H1 (cell line): ENCODE measurements at regions not wholly inside any gene's neighbourhood (a gene's known extent, or its start where the extent isn't known, plus 50 kb on each side); places are given as distances from the start of the nearest gene placed in this dataset.

Experiments
- CTCF ChIA-PET: fragments of 300-600 bp; sonication (Branson Sonifier 250); formaldehyde crosslinking; loops from one replicate; lab custom pipeline; 2021; ENCODE audit not compliant: partially characterized antibody; lab: Charles Lee
- POLR2A ChIA-PET: fragments of 300-600 bp; sonication (Branson Sonifier 250); formaldehyde crosslinking; loops from one replicate; lab custom pipeline; 2021; ENCODE audit warnings: inconsistent platforms; ENCODE audit not compliant: partially characterized antibody; lab: Charles Lee
- DNase-seq, 2 experiments: peaks; one replicate each; pipeline versions ENCODE4 v3.0.0 to v3.0.0-alpha.2; 2010 to 2022; ENCODE audit warnings: low spot score in 2 of 2, low read depth in 1 of 2, mixed read lengths in 1 of 2
- FAIRE-seq: peaks from 2 replicates; lab custom pipeline; 2011; peaks lifted over from hg19 to GRCh38; lab: Jason Lieb, UNC
- H2AFZ ChIP-seq: 2 replicates; pipeline ENCODE4 v1.8.1; 2012; ENCODE audit warnings: low read length, inconsistent platforms
- H2AK5ac ChIP-seq: 2 replicates; pipeline ENCODE4 v1.6.1; 2013; ENCODE audit warnings: low read depth, low read length
- H2BK120ac ChIP-seq: replicated peaks from 2 replicates; pipeline ENCODE3; 2013; ENCODE audit warnings: low read depth, low read length, inconsistent platforms
- H2BK12ac ChIP-seq: 2 replicates; pipeline ENCODE4 v1.6.1; 2013; ENCODE audit warnings: low read depth, low read length
- H2BK15ac ChIP-seq: 2 replicates; pipeline ENCODE4 v1.6.1; 2013; ENCODE audit warnings: low read length
- H2BK20ac ChIP-seq: 2 replicates; pipeline ENCODE4 v1.6.1; 2013; ENCODE audit warnings: low read length
- H2BK5ac ChIP-seq: 2 replicates; pipeline ENCODE4 v1.6.1; 2013; ENCODE audit warnings: low read depth, low read length
- H3K14ac ChIP-seq: 2 replicates; pipeline ENCODE4 v1.6.1; 2013; ENCODE audit warnings: inconsistent platforms; ENCODE audit not compliant: insufficient read length
- H3K18ac ChIP-seq: 2 replicates; pipeline ENCODE4 v1.6.1; 2013; ENCODE audit warnings: low read length; ENCODE audit errors: extremely low read depth
- H3K23ac ChIP-seq: 2 replicates; pipeline ENCODE4 v1.6.1; 2013; ENCODE audit warnings: inconsistent platforms; ENCODE audit not compliant: insufficient read length
- H3K23me2 ChIP-seq: 2 replicates; pipeline ENCODE4 v1.6.1; 2013; ENCODE audit warnings: low read depth, low read length
- H3K27ac ChIP-seq: 2 replicates; pipeline ENCODE4 v1.6.1; 2011; ENCODE audit warnings: low read depth, low read length, inconsistent platforms
- H3K27me3 ChIP-seq, 4 experiments: replicated peaks in 1 of 4; 1 replicate in 1 of 4; 2 replicates in 3 of 4; pipeline versions ENCODE4 v1.6.1 to v1.8.1; 2011 to 2013; ENCODE audit warnings: low read length in 3 of 4, mild to moderate bottlenecking in 3 of 4, inconsistent platforms in 2 of 4, mixed read lengths in 2 of 4, moderate library complexity in 1 of 4; ENCODE audit not compliant: control insufficient read depth in 3 of 4, insufficient read depth in 3 of 4; ENCODE audit errors: extremely low read depth in 1 of 4
- H3K36me3 ChIP-seq, 4 experiments: 2 replicates each; pipeline versions ENCODE4 v1.6.1 to v1.8.1; 2011 to 2013; ENCODE audit warnings: mild to moderate bottlenecking in 4 of 4, low read length in 3 of 4, moderate library complexity in 2 of 4, control low read depth in 1 of 4, inconsistent platforms in 1 of 4; ENCODE audit not compliant: insufficient read depth in 4 of 4, control insufficient read depth in 2 of 4
- H3K4ac ChIP-seq: replicated peaks from 2 replicates; pipeline ENCODE3; 2013; ENCODE audit warnings: low read length, low read depth, mixed read lengths, inconsistent platforms; ENCODE audit not compliant: insufficient read length
- H3K4me1 ChIP-seq, 4 experiments: replicated peaks in 1 of 4; 1 replicate in 1 of 4; 2 replicates in 3 of 4; pipeline versions ENCODE4 v1.6.1 to v1.8.1; 2011 to 2013; ENCODE audit warnings: low read length in 3 of 4, inconsistent platforms in 2 of 4, mixed read lengths in 1 of 4; ENCODE audit not compliant: insufficient read depth in 4 of 4, control insufficient read depth in 3 of 4
- H3K4me2 ChIP-seq, 2 experiments: 2 replicates each; pipeline versions ENCODE4 v1.6.1 to v1.8.1; 2011 to 2013; ENCODE audit warnings: low read depth in 2 of 2, low read length in 2 of 2, control low read depth in 1 of 2, inconsistent platforms in 1 of 2, mild to moderate bottlenecking in 1 of 2; ENCODE audit not compliant: insufficient read depth in 1 of 2
- H3K4me3 ChIP-seq, 4 experiments: fragments of 200-600, 300-600 bp in 1 of 4; sonication (generic), shearing (Covaris generic), sonication (Bioruptor Twin) in 1 of 4; 2 replicates each; pipeline versions ENCODE4 v1.5.1 to v1.8.1; 2011 to 2016; ENCODE audit warnings: low read length in 4 of 4, low read depth in 3 of 4, control low read depth in 2 of 4, inconsistent platforms in 2 of 4, mild to moderate bottlenecking in 2 of 4, mixed read lengths in 1 of 4, moderate library complexity in 1 of 4; ENCODE audit not compliant: insufficient read depth in 2 of 4; ENCODE audit errors: extremely low read depth in 1 of 4
- H3K56ac ChIP-seq: replicated peaks from 2 replicates; pipeline ENCODE3; 2013; ENCODE audit warnings: low read depth, mild to moderate bottlenecking, mixed read lengths, low read length, inconsistent platforms; ENCODE audit not compliant: insufficient read length
- H3K79me1 ChIP-seq: 2 replicates; pipeline ENCODE4 v1.6.1; 2013; ENCODE audit warnings: low read depth, low read length, control low read depth
- H3K79me2 ChIP-seq, 2 experiments: 2 replicates each; pipeline versions ENCODE4 v1.6.1 to v1.8.1; 2012 to 2013; ENCODE audit warnings: low read length in 2 of 2, mild to moderate bottlenecking in 2 of 2, inconsistent platforms in 1 of 2; ENCODE audit not compliant: insufficient read depth in 2 of 2, control insufficient read depth in 1 of 2
- H3K9ac ChIP-seq, 4 experiments: replicated peaks in 1 of 4; 1 replicate in 1 of 4; 2 replicates in 3 of 4; pipeline versions ENCODE4 v1.6.1 to v1.8.1; 2011 to 2013; ENCODE audit warnings: low read depth in 3 of 4, low read length in 3 of 4, control low read depth in 2 of 4, mild to moderate bottlenecking in 2 of 4, moderate library complexity in 2 of 4, inconsistent platforms in 1 of 4; ENCODE audit errors: extremely low read depth in 1 of 4
- H3K9me3 ChIP-seq, 2 experiments: 2 replicates each; pipeline versions ENCODE4 v1.6.1 to v1.8.1; 2012 to 2013; ENCODE audit warnings: mild to moderate bottlenecking in 2 of 2, moderate library complexity in 2 of 2, control low read depth in 1 of 2, inconsistent platforms in 1 of 2, low read depth in 1 of 2, low read length in 1 of 2, mixed read lengths in 1 of 2; ENCODE audit not compliant: insufficient read depth in 2 of 2
- H4K20me1 ChIP-seq, 2 experiments: replicated peaks in 1 of 2; 2 replicates each; pipeline versions ENCODE3 to v1.8.1; 2011 to 2013; ENCODE audit warnings: inconsistent platforms in 2 of 2, low read length in 2 of 2, mild to moderate bottlenecking in 1 of 2; ENCODE audit not compliant: insufficient read depth in 2 of 2, control insufficient read depth in 1 of 2
- H4K5ac ChIP-seq: 2 replicates; pipeline ENCODE4 v1.6.1; 2013; ENCODE audit warnings: low read length, low read depth, mixed read lengths, inconsistent platforms; ENCODE audit not compliant: insufficient read length
- H4K8ac ChIP-seq: 2 replicates; pipeline ENCODE4 v1.8.0; 2013; ENCODE audit warnings: mild to moderate bottlenecking, moderate library complexity, low read length, inconsistent platforms; ENCODE audit not compliant: insufficient read depth; ENCODE audit errors: extremely low read depth
- H4K91ac ChIP-seq: replicated peaks from 2 replicates; pipeline ENCODE3; 2013; ENCODE audit warnings: low read length, mixed read lengths, inconsistent platforms; ENCODE audit not compliant: insufficient read length
- ATF2 ChIP-seq: IDR thresholded peaks from 2 replicates; pipeline ENCODE4 v1.6.1; 2012; ENCODE audit warnings: low read length, inconsistent platforms
- BACH1 ChIP-seq: IDR thresholded peaks from 2 replicates; pipeline ENCODE4 v1.6.1; 2012; ENCODE audit warnings: low read length, improper control_type of control experiment
- GABPA ChIP-seq: IDR thresholded peaks from 2 replicates; pipeline ENCODE4 v1.6.1; 2011; ENCODE audit warnings: mild to moderate bottlenecking, low read length, moderate library complexity, borderline replicate concordance; ENCODE audit not compliant: insufficient read depth
- GTF2F1 ChIP-seq: IDR thresholded peaks from 2 replicates; pipeline ENCODE4 v1.6.1; 2012; ENCODE audit warnings: low read depth, low read length, improper control_type of control experiment, borderline replicate concordance
- HDAC6 ChIP-seq: IDR thresholded peaks from one replicate; pipeline ENCODE4 v1.7.1; 2012; ENCODE audit warnings: low read depth, mild to moderate bottlenecking, inconsistent platforms, low read length, moderate library complexity
- JUND ChIP-seq: IDR thresholded peaks from 2 replicates; pipeline ENCODE4 v1.6.1; 2011; ENCODE audit warnings: mild to moderate bottlenecking, improper control_type of control experiment, low read length
- KDM5A ChIP-seq: fragments of 200-600 bp; IDR thresholded peaks from 2 replicates; pipeline ENCODE4 v1.7.1; 2012; ENCODE audit warnings: mild to moderate bottlenecking, low read length, inconsistent platforms, mixed read lengths
- RNF2 ChIP-seq: fragments of 200-900, 300-1000 bp; sonication (generic); IDR thresholded peaks from 2 replicates; pipeline ENCODE4 v1.7.1; 2016; ENCODE audit warnings: borderline replicate concordance, low read depth, mild to moderate bottlenecking, antibody characterized with exemption, low read length; ENCODE audit not compliant: poor library complexity, severe bottlenecking; ENCODE audit errors: missing control alignments
- SP1 ChIP-seq: IDR thresholded peaks from 2 replicates; pipeline ENCODE4 v1.6.1; 2011; ENCODE audit warnings: low read depth, low read length
- WGBS, 2 experiments: shearing (Covaris generic) in 1 of 2; methylation state at CpG; one replicate each; pipeline versions ENCODE4 v1.1.6 to v1.1.7; 2013 to 2015; ENCODE audit warnings: low lambda C conversion rate in 2 of 2, mixed read lengths in 2 of 2, inconsistent platforms in 1 of 2, low coverage in 1 of 2, missing lambda C conversion rate in 1 of 2; ENCODE audit not compliant: insufficient replicate concordance in 2 of 2, insufficient coverage in 1 of 2, insufficient read length in 1 of 2; ENCODE audit errors: extremely low coverage in 1 of 2, missing lambda C conversion rate in 1 of 2; 5-methylcytosine and 5-hydroxymethylcytosine counted together

DNA sequence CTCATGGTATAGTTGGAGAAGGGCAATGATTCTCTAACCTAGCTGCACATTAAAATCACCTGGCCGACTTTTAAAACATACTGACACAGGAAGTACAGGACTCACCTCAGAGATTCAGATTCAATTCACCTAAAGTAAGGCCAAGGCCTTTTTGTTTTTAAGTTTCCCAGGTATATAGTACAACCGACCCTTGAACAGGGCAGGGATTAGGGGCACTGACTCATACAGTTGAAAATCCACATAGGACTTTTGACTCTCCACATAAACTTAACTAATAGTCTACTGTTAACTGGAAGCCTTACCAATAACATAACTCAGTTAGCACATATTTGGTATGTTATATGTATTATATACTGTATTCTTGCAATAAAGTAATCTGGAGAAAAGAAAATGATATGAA, 129.5 kb upstream of the ABI3BP start:
- ChIA-PET CTCF (no interaction called here), POLR2A (no interaction called here)
- FAIRE-seq (no peak), DNase-seq (no peak)
- Histone ChIP-seq H3K56ac (no peak overlapping the region), H2BK15ac (no peak overlapping the region), H2BK20ac (no peak overlapping the region), H4K20me1 (no peaks in the 10 kb centered on the region), H3K79me2 (no peaks in the 10 kb centered on the region), H3K27ac (no peak overlapping the region), H3K18ac (no peak overlapping the region), H3K14ac (no peak overlapping the region), H2BK5ac (no peak overlapping the region), H3K4me2 (no peak overlapping the region), H3K23me2 (no peaks in the 10 kb centered on the region), H3K23ac (no peak overlapping the region), H2BK120ac (no peak overlapping the region), H2AK5ac (no peak overlapping the region), H4K8ac (no peak overlapping the region), H3K9me3 (no peaks in the 10 kb centered on the region), H3K79me1 (no peaks in the 10 kb centered on the region), H4K91ac (no peak overlapping the region), H4K5ac (no peak overlapping the region), H3K4ac (no peak overlapping the region), H3K9ac (no peak overlapping the region), H3K4me3 (no peak overlapping the region), H2BK12ac (no peak overlapping the region), H2AFZ (no peak overlapping the region), H3K27me3 (no peaks in the 10 kb centered on the region), H3K36me3 (no peaks in the 10 kb centered on the region), H3K4me1 (no peaks in the 10 kb centered on the region)
- 77% methylated on average over 2 of the region's 2 CpGs; no CpG with 5 or more reads in 1 of the 2 experiments for WGBS, 2 experiments
- no peak for TF ChIP-seq GTF2F1
- no peak for TF ChIP-seq KDM5A
- TF ChIP-seq SP1 = no peak
- TF ChIP-seq ATF2 = no peak
- no peak for TF ChIP-seq GABPA
- TF ChIP-seq HDAC6 = no peak
- no peak for TF ChIP-seq JUND
- no peak for TF ChIP-seq RNF2
- no peak for TF ChIP-seq BACH1
